ENCODE measurements at regions not wholly inside any gene's neighbourhood (a gene's known extent, or its start where the extent isn't known, plus 50 kb on each side); places are given as distances from the start of the nearest gene placed in this dataset.

- ChIA-PET POLR2A (ENCODE audit: unreplicated experiment) (no interaction called here), CTCF (no interaction called here)
- Histone ChIP-seq H2AK9ac (replicated peaks; ENCODE audit: low read depth, low read length, poor library complexity) (no peak overlapping the region), H3K4me3 (ENCODE audit: insufficient read depth, low read depth, low read length) (no peak overlapping the region), H2AK5ac (ENCODE audit: low read depth, low read length) (no peak overlapping the region), H3K9me1 (ENCODE audit: insufficient read depth, low read length) (no peaks in the 10 kb centered on the region), H3K14ac (replicated peaks; ENCODE audit: low read depth, low read length) (no peak overlapping the region), H4K8ac (ENCODE audit: low read depth in 2 of 2, low read length in 2 of 2) (no peak overlapping the region), H3K4ac (ENCODE audit: low read depth, low read length) (no peak overlapping the region), H3K27ac (ENCODE audit: insufficient read depth, low read length) (no peak overlapping the region), H3K36me3 (ENCODE audit: control insufficient read depth, insufficient read depth, low read length) (no peaks in the 10 kb centered on the region), H2BK20ac (ENCODE audit: low read depth, low read length) (no peak overlapping the region), H3K9ac (ENCODE audit: low read depth, low read length) (no peak overlapping the region), H3K27me3 (ENCODE audit: control insufficient read depth, insufficient read depth, low read length) (no peaks in the 10 kb centered on the region), H4K91ac (ENCODE audit: insufficient read depth, low read depth, low read length) (no peak overlapping the region), H2BK5ac (ENCODE audit: low read depth, low read length, poor library complexity, severe bottlenecking) (no peak overlapping the region), H4K20me1 (ENCODE audit: insufficient read depth, low read length) (no peaks in the 10 kb centered on the region), H2BK15ac (ENCODE audit: low read depth, low read length) (no peak overlapping the region), H3K9me3 (ENCODE audit: control insufficient read depth, insufficient read depth, low read length) (peaks cover 5% of the 10 kb centered on the region; the same call in 1 of the 2 replicates), H3K79me1 (ENCODE audit: low read depth in 1 of 2, low read length in 2 of 2) (no peaks in the 10 kb centered on the region), H2AFZ (replicated peaks; ENCODE audit: low read length, poor library complexity) (no peak overlapping the region), H3K4me2 (ENCODE audit: low read depth, low read length) (no peak overlapping the region), H2BK120ac (ENCODE audit: low read depth, low read length) (no peak overlapping the region), H4K5ac (ENCODE audit: low read depth, low read length) (no peak overlapping the region), H3K56ac (ENCODE audit: extremely low read depth, insufficient read depth, low read length) (no peak overlapping the region), H3K18ac (ENCODE audit: low read depth, low read length) (no peak overlapping the region), H3K23ac (ENCODE audit: low read depth, low read length) (no peak overlapping the region), H3K4me1 (ENCODE audit: control insufficient read depth, insufficient read depth, low read length) (no peaks in the 10 kb centered on the region)
- dilution Hi-C loops (cut with HindIII; ENCODE audit: low sequenced_read_pairs, unreplicated experiment) (no loop called here), in situ Hi-C loops (cut with MboI; ENCODE audit: low sequenced_read_pairs) (no loop called here), intact Hi-C loops (cut with micrococcal nuclease) (no loop called here)
- no CpG with 5 or more reads among the region's 3 CpGs for WGBS, 2 experiments (ENCODE audit: extremely low coverage in 2 of 2, insufficient read length in 1 of 2)
- DNase-seq (no peak), ATAC-seq (ENCODE audit: low read depth) (no peak)
- TF ChIP-seq CEBPB (IDR thresholded peaks at IDR 0.05; ENCODE audit: low read depth, low read length) (0 out of 2 replicates have a peak, but pooled peaks have one; percentile 10), BHLHE40 (IDR thresholded peaks at IDR 0.05; ENCODE audit: low read depth, low read length) (no peak)
- BruUV-seq (replicated peaks) = no TSS peak
Measured at GRCh38 chr18:60892855-60893254, 440.4 kb upstream of the CDH20 start.

All from IMR-90 (cell line).